HG02610 (cell line): ENCODE measurements at regions not wholly inside any gene's neighbourhood (a gene's known extent, or its start where the extent isn't known, plus 50 kb on each side); places are given as distances from the start of the nearest gene placed in this dataset.

Source experiments
- ATAC-seq: cut with Tn5 transposase; IDR thresholded peaks from one replicate; pipeline ENCODE4 v1.9.1; 2021; ENCODE audit warnings: mild to moderate bottlenecking, moderate library complexity; ENCODE audit not compliant: unreplicated experiment

GRCh38 chr22:49123621-49124192, 704.0 kb downstream of the BRD1 start:
- no peak for ATAC-seq

GRCh38 chr22:49119551-49119952, 708.1 kb downstream of the BRD1 start:
- no peak for ATAC-seq

GRCh38 chr22:49118065-49118464, 709.6 kb downstream of the BRD1 start:
- no peak for ATAC-seq

- ATAC-seq = no peak
Measured at GRCh38 chr22:49117486-49117885, 710.2 kb downstream of the BRD1 start.

GRCh38 chr22:49116486-49117120, 711.1 kb downstream of the BRD1 start:
- no peak for ATAC-seq

GRCh38 chr22:49116021-49116420, 711.7 kb downstream of the BRD1 start:
- ATAC-seq = no peak

GRCh38 chr22:49115197-49115596, 712.5 kb downstream of the BRD1 start:
- ATAC-seq = no peak

GRCh38 chr22:49113758-49114157, 713.9 kb downstream of the BRD1 start:
- ATAC-seq = no peak

- ATAC-seq = no peak
Measured at GRCh38 chr22:49112661-49113626, 714.7 kb downstream of the BRD1 start.

- ATAC-seq = no peak
Measured at GRCh38 chr22:49112176-49112575, 715.5 kb downstream of the BRD1 start.

- no peak for ATAC-seq
Measured at GRCh38 chr22:49111085-49111484, 716.6 kb downstream of the BRD1 start.

GRCh38 chr22:49108636-49109315, 718.9 kb downstream of the BRD1 start:
- no peak for ATAC-seq

- no peak for ATAC-seq
Measured at GRCh38 chr22:49107961-49108530, 719.6 kb downstream of the BRD1 start.

- no peak for ATAC-seq
Measured at GRCh38 chr22:49107561-49107960, 720.1 kb downstream of the BRD1 start.

GRCh38 chr22:49106842-49107152, 720.9 kb downstream of the BRD1 start:
- no peak for ATAC-seq

GRCh38 chr22:49106096-49106841, 721.4 kb downstream of the BRD1 start:
- ATAC-seq = no peak

GRCh38 chr22:49104434-49104833, 723.2 kb downstream of the BRD1 start:
- ATAC-seq = no peak

GRCh38 chr22:49103314-49104059, 724.2 kb downstream of the BRD1 start:
- ATAC-seq = no peak

- no peak for ATAC-seq
Measured at GRCh38 chr22:49102367-49102766, 725.3 kb downstream of the BRD1 start.

GRCh38 chr22:49101873-49102272, 725.8 kb downstream of the BRD1 start:
- ATAC-seq = no peak
